ENCODE measurements at regions not wholly inside any gene's neighbourhood (a gene's known extent, or its start where the extent isn't known, plus 50 kb on each side); places are given as distances from the start of the nearest gene placed in this dataset.

- DNase-seq: no peak
Measured at GRCh38 chr6:18785810-18786490, 398.8 kb downstream of the RNF144B start.

- no peak for DNase-seq
Measured at GRCh38 chr6:18792866-18793265, 405.7 kb downstream of the RNF144B start.

- DNase-seq: peak; percentile 3
Measured at GRCh38 chr6:18795726-18796125, 408.6 kb downstream of the RNF144B start.

- DNase-seq: peak; percentile 4
Measured at GRCh38 chr6:18820725-18821124, 433.6 kb downstream of the RNF144B start.

GRCh38 chr6:18823782-18824386, 436.7 kb downstream of the RNF144B start:
- peak; percentile 78 for DNase-seq

- DNase-seq: no peak
Measured at GRCh38 chr6:18829272-18829870, 442.2 kb downstream of the RNF144B start.

- no peak for DNase-seq
Measured at GRCh38 chr6:18835976-18836375, 448.8 kb downstream of the RNF144B start.

- no peak for DNase-seq
Measured at GRCh38 chr6:18837013-18837412, 449.9 kb downstream of the RNF144B start.

GRCh38 chr6:18842534-18842933, 455.4 kb downstream of the RNF144B start:
- no peak for DNase-seq

- no peak for DNase-seq
Measured at GRCh38 chr6:18845896-18846295, 458.7 kb downstream of the RNF144B start.

- DNase-seq: no peak
Measured at GRCh38 chr6:18846327-18846726, 459.2 kb downstream of the RNF144B start.

GRCh38 chr6:18861204-18861603, 474.1 kb downstream of the RNF144B start:
- DNase-seq: peak; percentile 26

- no peak for DNase-seq
Measured at GRCh38 chr6:18883268-18883667, 496.1 kb downstream of the RNF144B start.

- no peak for DNase-seq
Measured at GRCh38 chr6:18883851-18884250, 496.7 kb downstream of the RNF144B start.

- DNase-seq: peak; percentile 63
Measured at GRCh38 chr6:18893540-18894269, 506.6 kb downstream of the RNF144B start.

GRCh38 chr6:18897350-18897749, 510.2 kb downstream of the RNF144B start:
- peak; percentile 9 for DNase-seq

- DNase-seq: no peak
Measured at GRCh38 chr6:18904681-18905080, 517.5 kb downstream of the RNF144B start.

GRCh38 chr6:18920701-18921100, 533.6 kb downstream of the RNF144B start:
- DNase-seq: no peak

GRCh38 chr6:18931086-18931485, 543.9 kb downstream of the RNF144B start:
- no peak for DNase-seq

- DNase-seq: no peak
Measured at GRCh38 chr6:18958146-18958545, 571.0 kb downstream of the RNF144B start.

GRCh38 chr6:18961566-18961965, 574.4 kb downstream of the RNF144B start:
- no peak for DNase-seq

GRCh38 chr6:18962361-18962905, 575.3 kb downstream of the RNF144B start:
- no peak for DNase-seq

- DNase-seq: no peak
Measured at GRCh38 chr6:18963439-18963838, 576.3 kb downstream of the RNF144B start.

Measured in NCI-H82 (cell line).